Duodenal mucosa (tissue), 2 donors: ENCODE measurements at regions not wholly inside any gene's neighbourhood (a gene's known extent, or its start where the extent isn't known, plus 50 kb on each side); places are given as distances from the start of the nearest gene placed in this dataset.
"Not testable (repeated sequence)": the region's sequence is repeated elsewhere in the genome, so short reads cannot be mapped to it uniquely, and the experiment has no call there.

Experiments used
- H3K27ac ChIP-seq: one replicate; pipeline ENCODE4 v1.7.0; 2013; ENCODE audit warnings: low read depth, low read length
- H3K27me3 ChIP-seq, 2 donors: one replicate each; pipeline ENCODE4 v1.7.0; 2013; ENCODE audit warnings: low read length in 2 of 2, control low read depth in 1 of 2; ENCODE audit not compliant: insufficient read depth in 2 of 2, control insufficient read depth in 1 of 2
- H3K36me3 ChIP-seq, 2 donors: one replicate each; pipeline ENCODE4 v1.7.0; 2013; ENCODE audit warnings: low read length in 2 of 2, control low read depth in 1 of 2; ENCODE audit not compliant: insufficient read depth in 2 of 2, control insufficient read depth in 1 of 2
- H3K4me1 ChIP-seq, 2 donors: one replicate each; pipeline ENCODE4 v1.7.0; 2013; ENCODE audit warnings: low read length in 2 of 2, control low read depth in 1 of 2; ENCODE audit not compliant: insufficient read depth in 2 of 2, control insufficient read depth in 1 of 2
- H3K4me3 ChIP-seq, 2 donors: one replicate each; pipeline ENCODE4 v1.7.0; 2013; ENCODE audit warnings: low read length in 2 of 2, low read depth in 1 of 2
- H3K9ac ChIP-seq, 2 donors: one replicate each; pipeline ENCODE4 v1.7.0; 2013; ENCODE audit warnings: low read length in 2 of 2, low read depth in 1 of 2
- H3K9me3 ChIP-seq, 2 donors: one replicate each; pipeline ENCODE4 v1.7.0; 2013; ENCODE audit warnings: low read length in 2 of 2, control low read depth in 1 of 2; ENCODE audit not compliant: control insufficient read depth in 1 of 2

- not testable (repeated sequence) for H3K9me3 ChIP-seq, H3K4me1 ChIP-seq, H3K4me3 ChIP-seq, H3K9ac ChIP-seq, H3K27ac ChIP-seq, H3K36me3 ChIP-seq, H3K27me3 ChIP-seq
These were observed 214.5 kb downstream of the RTP5 start for GRCh38 chr2:242084034-242084433.

- not testable (repeated sequence) for H3K27ac ChIP-seq, H3K36me3 ChIP-seq, H3K27me3 ChIP-seq, H3K4me1 ChIP-seq, H3K9ac ChIP-seq, H3K9me3 ChIP-seq, H3K4me3 ChIP-seq
These were observed 215.6 kb downstream of the RTP5 start for GRCh38 chr2:242085024-242085674.

DNA sequence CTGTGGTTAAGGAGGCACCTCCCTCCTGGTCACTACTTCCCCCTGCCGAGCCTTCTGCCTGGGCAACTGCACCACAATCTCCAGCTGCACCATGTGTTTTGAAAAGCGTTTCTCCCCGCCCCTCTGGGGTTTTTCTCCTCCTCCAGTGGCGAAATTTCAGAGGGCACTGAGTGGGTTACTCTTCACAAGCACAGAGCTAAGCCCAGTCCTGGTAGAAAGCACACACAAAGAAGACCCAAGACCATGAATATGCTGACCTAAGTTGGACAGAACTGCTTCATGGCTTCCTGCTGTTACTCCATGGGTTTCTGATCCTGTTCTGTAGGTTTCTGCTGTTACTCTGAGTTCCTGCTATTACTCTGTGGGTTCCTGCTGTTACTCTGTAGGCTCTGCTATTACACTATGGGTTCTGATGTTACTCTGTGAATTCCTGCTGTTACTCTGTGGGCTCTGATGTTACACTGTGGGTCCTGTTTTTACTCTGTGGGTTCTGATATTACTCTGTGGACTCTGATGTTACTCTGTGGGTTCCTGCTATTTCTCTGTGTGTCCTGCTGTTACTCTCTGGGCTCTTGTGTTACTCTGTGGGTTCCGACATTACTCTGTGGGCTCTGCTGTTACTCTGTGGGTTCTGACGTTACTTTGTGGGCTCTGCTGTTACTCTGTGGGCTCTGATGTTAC, 216.6 kb downstream of the RTP5 start:
- H3K27me3 ChIP-seq = no peaks in the 10 kb centered on the region
- H3K9me3 ChIP-seq = no peaks in the 10 kb centered on the region
- H3K9ac ChIP-seq = peak overlapping the region in 1 of 2 donors; percentile 12
- no peaks in the 10 kb centered on the region for H3K36me3 ChIP-seq
- H3K4me1 ChIP-seq = no peaks in the 10 kb centered on the region
- H3K27ac ChIP-seq = peak overlapping the region; percentile 14
- H3K4me3 ChIP-seq = no peak overlapping the region

GRCh38 chr2:242088044-242088443, 218.5 kb downstream of the RTP5 start:
- H3K9ac ChIP-seq, H3K27ac ChIP-seq, H3K9me3 ChIP-seq, H3K36me3 ChIP-seq, H3K4me1 ChIP-seq, H3K27me3 ChIP-seq: not testable (repeated sequence)
- H3K4me3 ChIP-seq = peak overlapping the region; percentile 35 to 55

GRCh38 chr2:242088471-242089212, 219.1 kb downstream of the RTP5 start:
- Histone ChIP-seq H3K36me3 (no peaks in the 10 kb centered on the region), H3K9me3 (no peaks in the 10 kb centered on the region), H3K27me3 (no peaks in the 10 kb centered on the region), H3K4me1 (no peaks in the 10 kb centered on the region), H3K27ac (peak overlapping the region; percentile 42), H3K9ac (no peak overlapping the region), H3K4me3 (peak overlapping the region; percentile 65 to 80)

DNA sequence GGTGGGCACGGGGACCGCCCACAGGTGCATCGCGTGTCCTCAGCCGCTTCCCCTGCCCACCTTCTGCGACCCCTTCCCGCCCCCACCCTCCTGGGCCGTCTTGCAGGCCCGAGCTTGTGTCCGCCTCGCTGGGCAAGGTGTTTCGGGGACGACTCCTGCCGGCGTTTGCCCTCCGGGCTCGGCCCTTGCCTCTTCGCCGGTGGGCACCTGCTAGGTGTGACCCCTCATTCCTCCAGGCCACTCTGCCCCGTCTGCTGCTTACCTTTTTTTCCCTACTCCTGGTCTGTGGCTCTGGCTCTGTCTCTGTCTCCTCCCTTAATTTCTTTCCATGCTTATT, 219.7 kb downstream of the RTP5 start:
- not testable (repeated sequence) for H3K9ac ChIP-seq, H3K4me1 ChIP-seq, H3K27ac ChIP-seq

GRCh38 chr2:242097278-242097677, 227.7 kb downstream of the RTP5 start:
- not testable (repeated sequence) for H3K27me3 ChIP-seq, H3K36me3 ChIP-seq, H3K9ac ChIP-seq, H3K4me1 ChIP-seq, H3K27ac ChIP-seq, H3K9me3 ChIP-seq, H3K4me3 ChIP-seq

More for the DNA sequence above, 219.7 kb downstream of the RTP5 start:
- not testable (repeated sequence) for H3K9me3 ChIP-seq, H3K27me3 ChIP-seq, H3K36me3 ChIP-seq
- peak overlapping the region; percentile 65 to 80 for H3K4me3 ChIP-seq

GRCh38 chr2:242098034-242098433, 228.5 kb downstream of the RTP5 start:
- Histone ChIP-seq H3K9ac (no peak overlapping the region), H3K27ac (no peak overlapping the region), H3K4me1 (no peaks in the 10 kb centered on the region), H3K4me3 (no peak overlapping the region), H3K36me3 (peaks cover 3 to 9% of the 10 kb centered on the region in 2 donors), H3K27me3 (no peaks in the 10 kb centered on the region), H3K9me3 (no peaks in the 10 kb centered on the region)

DNA sequence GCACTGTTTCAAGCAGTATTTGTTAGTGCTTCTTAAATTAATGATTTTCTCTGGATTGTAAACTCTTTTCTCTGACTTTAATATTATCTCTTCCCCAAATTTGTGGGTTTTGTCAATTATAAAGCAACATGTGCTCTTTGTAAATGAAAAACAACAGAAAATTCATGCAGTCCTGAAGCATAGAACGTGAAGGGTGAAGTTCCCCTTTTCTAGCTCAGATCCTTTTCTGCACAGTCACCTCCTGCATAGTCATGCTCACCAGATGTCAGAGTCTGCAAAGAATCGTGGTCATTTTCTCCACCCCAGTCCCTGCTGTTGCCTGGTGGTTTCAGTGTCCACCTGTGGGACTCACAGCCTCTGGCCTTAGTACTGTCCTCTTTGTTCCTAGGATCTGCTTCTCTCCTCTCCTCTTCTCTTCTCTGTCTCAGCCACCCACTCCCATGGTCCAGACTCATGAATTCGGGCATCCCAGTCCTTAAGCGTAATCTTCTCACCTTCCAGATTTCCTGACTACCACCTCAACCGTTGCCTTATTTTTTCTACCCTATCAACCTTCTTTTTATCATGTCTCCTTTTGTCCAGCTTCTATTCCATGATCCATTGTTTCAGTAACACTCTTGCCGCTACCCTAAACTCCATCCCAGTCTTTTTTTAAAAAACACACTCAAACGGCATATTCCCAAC, 229.1 kb downstream of the RTP5 start:
- no peak overlapping the region for H3K27ac ChIP-seq
- no peaks in the 10 kb centered on the region for H3K27me3 ChIP-seq
- no peak overlapping the region for H3K4me3 ChIP-seq
- H3K4me1 ChIP-seq = no peaks in the 10 kb centered on the region
- H3K9me3 ChIP-seq = no peaks in the 10 kb centered on the region
- no peak overlapping the region for H3K9ac ChIP-seq
- H3K36me3 ChIP-seq = peaks cover 3 to 9% of the 10 kb centered on the region in 2 donors

- H3K9ac ChIP-seq, H3K36me3 ChIP-seq, H3K4me1 ChIP-seq, H3K9me3 ChIP-seq, H3K27me3 ChIP-seq, H3K4me3 ChIP-seq, H3K27ac ChIP-seq: not testable (repeated sequence)
These were observed 233.6 kb downstream of the RTP5 start for GRCh38 chr2:242103093-242103492.
